PC-9 (cell line): ENCODE measurements at regions not wholly inside any gene's neighbourhood (a gene's known extent, or its start where the extent isn't known, plus 50 kb on each side); places are given as distances from the start of the nearest gene placed in this dataset.

Source experiments
- BruUV-seq: library from RNA; stranded (reverse); fragments of 400-500 nt; replicated peaks from 2 replicates; lab custom pipeline; 2021; lab: Mats Ljungman, UMichigan
- CTCF ChIA-PET: fragments of 300-600 bp; sonication (Branson Sonifier 250); formaldehyde crosslinking; loops from one replicate; lab custom pipeline; 2022; ENCODE audit warnings: antibody characterized with exemption; lab: Charles Lee
- POLR2A ChIA-PET: fragments of 300-600 bp; sonication (Branson Sonifier 250); formaldehyde crosslinking; loops from one replicate; lab custom pipeline; 2022; ENCODE audit warnings: antibody characterized with exemption; ENCODE audit not compliant: unreplicated experiment; lab: Charles Lee
- DNase-seq, 2 experiments: peaks; one replicate each; pipeline versions ENCODE4 v3.0.0 to v3.0.0-alpha.2; 2015 to 2022; ENCODE audit warnings: mixed read lengths in 1 of 2
- H2AFZ ChIP-seq: fragments of 200-600 bp; sonication (generic); 2 replicates; pipeline ENCODE4 v1.8.1; 2017; ENCODE audit warnings: antibody characterized with exemption
- H3F3A ChIP-seq: fragments of 200-600 bp; sonication (generic); 2 replicates; pipeline ENCODE4 v1.8.1; 2017; ENCODE audit warnings: antibody characterized with exemption, mild to moderate bottlenecking, low read depth; ENCODE audit not compliant: insufficient read depth
- H3K27ac ChIP-seq: fragments of 200-600 bp; sonication (generic); 2 replicates; pipeline ENCODE4 v1.6.1; 2016; ENCODE audit warnings: mixed run types
- H3K27me3 ChIP-seq: fragments of 200-600 bp; sonication (generic); 2 replicates; pipeline ENCODE4 v1.6.1; 2016; ENCODE audit warnings: low read depth, mixed run types; ENCODE audit not compliant: insufficient read depth
- H3K36me3 ChIP-seq: fragments of 200-600 bp; sonication (generic); 2 replicates; pipeline ENCODE4 v1.6.1; 2016; ENCODE audit warnings: low read depth, mixed run types
- H3K4me1 ChIP-seq: fragments of 200-600 bp; sonication (generic); replicated peaks from 2 replicates; pipeline ENCODE4 v1.6.1; 2016; ENCODE audit warnings: mixed run types; ENCODE audit not compliant: insufficient read depth
- H3K4me2 ChIP-seq: fragments of 200-600 bp; sonication (generic); 2 replicates; pipeline ENCODE4 v1.6.1; 2017; ENCODE audit warnings: mixed run types
- H3K4me3 ChIP-seq: fragments of 200-600 bp; sonication (generic); 2 replicates; pipeline ENCODE4 v1.6.1; 2016; ENCODE audit warnings: mixed run types
- H3K79me2 ChIP-seq: fragments of 200-600 bp; sonication (generic); 2 replicates; pipeline ENCODE4 v1.6.1; 2017; ENCODE audit warnings: low read depth, mixed run types
- H3K9me2 ChIP-seq: fragments of 200-600 bp; sonication (generic); 2 replicates; pipeline ENCODE4 v1.8.1; 2017; ENCODE audit warnings: mild to moderate bottlenecking; ENCODE audit not compliant: insufficient read depth
- H3K9me3 ChIP-seq: fragments of 200-600 bp; sonication (generic); 2 replicates; pipeline ENCODE4 v1.8.1; 2016; ENCODE audit warnings: low read depth; ENCODE audit not compliant: insufficient read depth
- H4K20me1 ChIP-seq: fragments of 200-600 bp; sonication (generic); 2 replicates; pipeline ENCODE4 v1.8.1; 2017; ENCODE audit not compliant: insufficient read depth
- CTCF ChIP-seq: fragments of 200-600 bp; sonication (generic); conservative IDR thresholded peaks from 2 replicates; pipeline ENCODE4 v1.6.1; 2017; ENCODE audit warnings: mixed run types, antibody characterized with exemption, mild to moderate bottlenecking, moderate library complexity
- EZH2 ChIP-seq: fragments of 200-600 bp; sonication (generic); IDR thresholded peaks from 2 replicates; pipeline ENCODE4 v1.8.0; 2017; ENCODE audit warnings: antibody characterized with exemption, low read depth
- intact Hi-C: fragments of 100-400 bp; cut with micrococcal nuclease; formaldehyde crosslinking; loops from one replicate; pipeline ENCODE4 v1.10.0; 2022; ENCODE audit not compliant: unreplicated experiment

DNA sequence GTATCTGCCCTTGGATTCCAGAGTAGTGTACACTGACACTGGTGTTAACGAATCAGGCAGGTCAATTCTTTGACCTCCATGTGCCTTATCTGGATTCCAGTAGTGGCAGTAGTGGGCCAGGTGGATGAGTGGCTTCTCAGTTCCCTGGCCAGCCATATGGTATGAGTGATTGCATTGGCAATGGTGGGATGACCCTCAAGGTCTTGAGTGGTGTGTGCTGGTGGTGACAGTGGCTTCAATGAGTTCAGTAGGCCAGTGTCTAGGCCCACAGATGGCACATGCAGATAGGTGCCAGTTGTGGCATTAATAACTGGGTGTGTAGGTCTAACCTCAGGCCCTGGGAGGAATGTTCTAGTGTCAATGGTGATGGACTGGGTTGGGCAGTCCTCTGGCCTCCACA lies 674.1 kb upstream of the NXPH2 start:
- no peaks in the 10 kb centered on the region for H3K79me2 ChIP-seq
- POLR2A ChIA-PET: no interaction called here
- TF ChIP-seq CTCF (no peak), EZH2 (no peak)
- no peak overlapping the region for H2AFZ ChIP-seq
- H3K27me3 ChIP-seq: no peaks in the 10 kb centered on the region
- H3K4me2 ChIP-seq: no peak overlapping the region
- no peaks in the 10 kb centered on the region for H3K36me3 ChIP-seq
- no peak for DNase-seq
- H3K9me2 ChIP-seq: no peaks in the 10 kb centered on the region
- H3K4me1 ChIP-seq: no peaks in the 10 kb centered on the region
- H3F3A ChIP-seq: no peaks in the 10 kb centered on the region
- H3K27ac ChIP-seq: no peak overlapping the region
- intact Hi-C loops: no loop called here
- H3K9me3 ChIP-seq: no peaks in the 10 kb centered on the region; the same call in 1 of the 2 replicates
- no peaks in the 10 kb centered on the region for H4K20me1 ChIP-seq
- BruUV-seq: no TSS peak
- CTCF ChIA-PET: no interaction called here
- H3K4me3 ChIP-seq: no peak overlapping the region

- 0 out of 2 replicates have a peak, but pooled peaks cover 4% of the 10 kb centered on the region for H3K9me3 ChIP-seq
- no peaks in the 10 kb centered on the region for H3F3A ChIP-seq
- no TSS peak for BruUV-seq
- H3K27ac ChIP-seq: no peak overlapping the region
- H3K9me2 ChIP-seq: no peaks in the 10 kb centered on the region
- H3K36me3 ChIP-seq: no peaks in the 10 kb centered on the region
- no peak for DNase-seq
- H3K4me2 ChIP-seq: no peak overlapping the region
- H3K4me3 ChIP-seq: no peak overlapping the region
- H3K4me1 ChIP-seq: no peaks in the 10 kb centered on the region
- TF ChIP-seq CTCF (no peak), EZH2 (no peak)
- intact Hi-C loops: no loop called here
- CTCF ChIA-PET: no interaction called here
- no peak overlapping the region for H2AFZ ChIP-seq
- no peaks in the 10 kb centered on the region for H3K79me2 ChIP-seq
- POLR2A ChIA-PET: no interaction called here
- H3K27me3 ChIP-seq: no peaks in the 10 kb centered on the region
- H4K20me1 ChIP-seq: no peaks in the 10 kb centered on the region
Measured at GRCh38 chr2:139439100-139439499, 658.9 kb upstream of the NXPH2 start.

- Histone ChIP-seq H3K79me2 (no peaks in the 10 kb centered on the region), H3K36me3 (no peaks in the 10 kb centered on the region), H3K27me3 (no peaks in the 10 kb centered on the region), H2AFZ (no peak overlapping the region), H3K9me2 (no peaks in the 10 kb centered on the region), H3K4me1 (no peaks in the 10 kb centered on the region), H3K9me3 (0 out of 2 replicates have a peak, but pooled peaks cover 4% of the 10 kb centered on the region), H3K27ac (no peak overlapping the region), H4K20me1 (no peaks in the 10 kb centered on the region), H3F3A (no peaks in the 10 kb centered on the region), H3K4me2 (no peak overlapping the region), H3K4me3 (no peak overlapping the region)
- intact Hi-C loops: no loop called here
- POLR2A ChIA-PET: no interaction called here
- TF ChIP-seq CTCF (no peak), EZH2 (no peak)
- no peak for DNase-seq
- CTCF ChIA-PET: no interaction called here
- BruUV-seq: no TSS peak
Measured at GRCh38 chr2:139438478-139438877, 658.3 kb upstream of the NXPH2 start.
